ENCODE measurements at regions not wholly inside any gene's neighbourhood (a gene's known extent, or its start where the extent isn't known, plus 50 kb on each side); places are given as distances from the start of the nearest gene placed in this dataset.

DNA sequence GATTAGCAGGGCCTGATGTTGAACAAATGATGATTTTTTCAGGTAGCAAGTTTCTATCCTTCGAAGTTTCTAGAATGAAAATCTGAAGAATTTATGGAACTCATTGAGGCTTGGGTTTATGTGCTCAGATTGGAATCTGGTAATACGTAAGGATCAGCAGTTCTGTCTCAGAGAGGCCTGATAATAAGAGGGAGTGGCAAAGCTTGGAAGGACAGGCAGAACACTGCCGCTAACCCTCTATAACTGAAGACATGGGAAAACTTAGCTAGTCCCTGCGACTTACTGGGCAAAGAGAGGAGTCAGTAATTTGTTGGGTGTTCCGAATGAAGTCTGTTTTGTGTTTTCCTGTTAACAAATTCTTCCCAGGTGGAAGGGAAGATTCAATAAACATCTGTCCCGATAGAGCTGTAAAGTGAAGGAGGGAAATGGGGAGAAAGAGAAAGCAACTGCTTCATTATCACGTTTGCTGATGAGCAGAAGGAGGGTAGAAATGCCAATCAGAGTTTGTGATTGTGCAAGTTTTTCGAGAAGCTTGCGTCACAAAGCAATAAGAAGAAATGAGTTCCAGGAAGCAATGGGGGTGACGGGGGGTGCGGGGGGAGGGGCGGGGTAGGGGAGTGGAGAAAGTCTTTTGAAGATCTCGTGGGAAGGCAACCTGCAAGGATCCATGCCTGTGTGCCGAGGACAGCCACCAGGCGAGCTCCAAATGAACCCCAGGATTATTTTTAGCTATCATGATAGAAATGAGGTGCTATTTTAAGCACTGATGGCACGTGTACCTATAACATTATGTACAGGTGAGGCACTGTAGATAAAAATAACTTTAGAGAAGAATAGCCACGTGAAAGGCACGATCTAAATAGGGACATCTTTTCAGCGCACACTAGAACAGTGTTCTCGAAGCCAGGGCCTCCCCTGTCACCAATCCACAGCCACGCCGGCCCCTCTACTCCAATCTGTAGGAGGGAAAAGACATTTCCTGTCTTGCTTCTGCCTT lies 224.1 kb downstream of the FGF9 start (continued):
- no peak for TF ChIP-seq MAFK (IDR thresholded peaks at IDR 0.05; ENCODE audit: low read depth, low read length)

DNA sequence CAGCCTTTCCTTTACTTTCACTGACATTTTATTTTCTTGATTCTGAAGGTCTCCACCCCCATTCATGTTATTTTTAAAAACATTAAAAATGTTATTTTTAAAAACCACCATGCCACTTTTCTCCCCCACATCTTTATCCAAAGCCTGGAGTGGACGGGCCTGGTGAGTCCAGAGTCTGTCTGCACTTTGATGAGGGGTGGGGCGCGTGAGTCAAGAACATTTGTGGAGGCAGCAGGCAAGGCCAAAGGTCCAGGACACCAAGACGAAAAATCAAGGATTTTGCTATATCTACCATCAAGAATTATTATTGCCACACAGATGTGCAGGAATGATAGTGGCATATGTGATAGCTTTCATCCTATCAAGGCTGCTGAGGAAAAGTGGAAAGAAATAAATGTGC lies 224.9 kb downstream of the FGF9 start:
- no peaks in the 10 kb centered on the region for H3K4me1 ChIP-seq (ENCODE audit: control insufficient read depth, insufficient read depth, low read length)
- no TSS peak for BruUV-seq (replicated peaks)
- TF ChIP-seq SMC3 (IDR thresholded peaks at IDR 0.05; ENCODE audit: low read depth, low read length) = no peak
- no peak for TF ChIP-seq CHD1 (IDR thresholded peaks at IDR 0.05; ENCODE audit: low read depth, low read length)
- TF ChIP-seq, protein P1, sequence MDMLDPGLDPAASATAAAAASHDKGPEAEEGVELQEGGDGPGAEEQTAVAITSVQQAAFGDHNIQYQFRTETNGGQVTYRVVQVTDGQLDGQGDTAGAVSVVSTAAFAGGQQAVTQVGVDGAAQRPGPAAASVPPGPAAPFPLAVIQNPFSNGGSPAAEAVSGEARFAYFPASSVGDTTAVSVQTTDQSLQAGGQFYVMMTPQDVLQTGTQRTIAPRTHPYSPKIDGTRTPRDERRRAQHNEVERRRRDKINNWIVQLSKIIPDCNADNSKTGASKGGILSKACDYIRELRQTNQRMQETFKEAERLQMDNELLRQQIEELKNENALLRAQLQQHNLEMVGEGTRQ (IDR thresholded peaks at IDR 0.05; ENCODE audit: low read depth, low read length) = no peak
- TF ChIP-seq, protein P2, sequence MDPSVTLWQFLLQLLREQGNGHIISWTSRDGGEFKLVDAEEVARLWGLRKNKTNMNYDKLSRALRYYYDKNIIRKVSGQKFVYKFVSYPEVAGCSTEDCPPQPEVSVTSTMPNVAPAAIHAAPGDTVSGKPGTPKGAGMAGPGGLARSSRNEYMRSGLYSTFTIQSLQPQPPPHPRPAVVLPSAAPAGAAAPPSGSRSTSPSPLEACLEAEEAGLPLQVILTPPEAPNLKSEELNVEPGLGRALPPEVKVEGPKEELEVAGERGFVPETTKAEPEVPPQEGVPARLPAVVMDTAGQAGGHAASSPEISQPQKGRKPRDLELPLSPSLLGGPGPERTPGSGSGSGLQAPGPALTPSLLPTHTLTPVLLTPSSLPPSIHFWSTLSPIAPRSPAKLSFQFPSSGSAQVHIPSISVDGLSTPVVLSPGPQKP (IDR thresholded peaks at IDR 0.05; ENCODE audit: borderline replicate concordance, low read depth, low read length) = no peak
- TF ChIP-seq MXI1 (IDR thresholded peaks at IDR 0.05; ENCODE audit: borderline replicate concordance, low read depth, low read length) = no peak
- TF ChIP-seq RCOR1 (IDR thresholded peaks at IDR 0.05; ENCODE audit: insufficient replicate concordance, low read length) = no peak
- TF ChIP-seq BHLHE40 (IDR thresholded peaks at IDR 0.05; ENCODE audit: low read depth, low read length) = no peak
- TF ChIP-seq POLR2A (IDR thresholded peaks at IDR 0.05; ENCODE audit: low read depth, low read length) = no peak
- TF ChIP-seq RAD21 (IDR thresholded peaks at IDR 0.05; ENCODE audit: low read length) = no peak
- TF ChIP-seq, protein P3, sequence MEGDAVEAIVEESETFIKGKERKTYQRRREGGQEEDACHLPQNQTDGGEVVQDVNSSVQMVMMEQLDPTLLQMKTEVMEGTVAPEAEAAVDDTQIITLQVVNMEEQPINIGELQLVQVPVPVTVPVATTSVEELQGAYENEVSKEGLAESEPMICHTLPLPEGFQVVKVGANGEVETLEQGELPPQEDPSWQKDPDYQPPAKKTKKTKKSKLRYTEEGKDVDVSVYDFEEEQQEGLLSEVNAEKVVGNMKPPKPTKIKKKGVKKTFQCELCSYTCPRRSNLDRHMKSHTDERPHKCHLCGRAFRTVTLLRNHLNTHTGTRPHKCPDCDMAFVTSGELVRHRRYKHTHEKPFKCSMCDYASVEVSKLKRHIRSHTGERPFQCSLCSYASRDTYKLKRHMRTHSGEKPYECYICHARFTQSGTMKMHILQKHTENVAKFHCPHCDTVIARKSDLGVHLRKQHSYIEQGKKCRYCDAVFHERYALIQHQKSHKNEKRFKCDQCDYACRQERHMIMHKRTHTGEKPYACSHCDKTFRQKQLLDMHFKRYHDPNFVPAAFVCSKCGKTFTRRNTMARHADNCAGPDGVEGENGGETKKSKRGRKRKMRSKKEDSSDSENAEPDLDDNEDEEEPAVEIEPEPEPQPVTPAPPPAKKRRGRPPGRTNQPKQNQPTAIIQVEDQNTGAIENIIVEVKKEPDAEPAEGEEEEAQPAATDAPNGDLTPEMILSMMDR (conservative IDR thresholded peaks at IDR 0.05; ENCODE audit: low read depth, low read length) = no peak
- TF ChIP-seq FOS (IDR thresholded peaks at IDR 0.05; ENCODE audit: low read depth, low read length) = no peak
- TF ChIP-seq MAFK (IDR thresholded peaks at IDR 0.05; ENCODE audit: low read depth, low read length) = no peak
- TF ChIP-seq RFX5 (IDR thresholded peaks at IDR 0.05; ENCODE audit: low read depth, low read length) = no peak

More for the DNA sequence above, 224.9 kb downstream of the FGF9 start:
- Histone ChIP-seq H4K8ac (ENCODE audit: low read depth in 2 of 2, low read length in 2 of 2) (no peak overlapping the region), H3K27ac (ENCODE audit: insufficient read depth, low read length) (no peak overlapping the region), H4K5ac (ENCODE audit: low read depth, low read length) (no peak overlapping the region), H3K23ac (ENCODE audit: low read depth, low read length) (no peak overlapping the region), H3K4me2 (ENCODE audit: low read depth, low read length) (no peak overlapping the region), H2AK5ac (ENCODE audit: low read depth, low read length) (no peak overlapping the region), H3K14ac (replicated peaks; ENCODE audit: low read depth, low read length) (no peak overlapping the region), H2AK9ac (replicated peaks; ENCODE audit: low read depth, low read length, poor library complexity) (no peak overlapping the region), H3K56ac (ENCODE audit: extremely low read depth, insufficient read depth, low read length) (no peak overlapping the region), H4K91ac (ENCODE audit: insufficient read depth, low read depth, low read length) (no peak overlapping the region), H3K9me3 (ENCODE audit: control insufficient read depth, insufficient read depth, low read length) (no peaks in the 10 kb centered on the region), H3K4me3 (ENCODE audit: insufficient read depth, low read depth, low read length) (no peak overlapping the region), H2BK5ac (ENCODE audit: low read depth, low read length, poor library complexity, severe bottlenecking) (no peak overlapping the region), H3K9me1 (ENCODE audit: insufficient read depth, low read length) (no peaks in the 10 kb centered on the region), H3K79me1 (ENCODE audit: low read depth in 1 of 2, low read length in 2 of 2) (no peaks in the 10 kb centered on the region), H3K18ac (ENCODE audit: low read depth, low read length) (no peak overlapping the region), H2AFZ (replicated peaks; ENCODE audit: low read length, poor library complexity) (no peak overlapping the region), H3K9ac (ENCODE audit: low read depth, low read length) (no peak overlapping the region), H4K20me1 (ENCODE audit: insufficient read depth, low read length) (no peaks in the 10 kb centered on the region), H3K27me3 (ENCODE audit: control insufficient read depth, insufficient read depth, low read length) (no peaks in the 10 kb centered on the region), H2BK20ac (ENCODE audit: low read depth, low read length) (no peak overlapping the region), H2BK15ac (ENCODE audit: low read depth, low read length) (no peak overlapping the region), H2BK120ac (ENCODE audit: low read depth, low read length) (no peak overlapping the region), H3K4ac (ENCODE audit: low read depth, low read length) (no peak overlapping the region), H3K36me3 (ENCODE audit: control insufficient read depth, insufficient read depth, low read length) (no peaks in the 10 kb centered on the region)
- dilution Hi-C loops (cut with HindIII; ENCODE audit: low sequenced_read_pairs, unreplicated experiment) (no loop called here), intact Hi-C loops (cut with micrococcal nuclease) (no loop called here), in situ Hi-C loops (cut with MboI; ENCODE audit: low sequenced_read_pairs) (no loop called here)
- CTCF ChIA-PET = no interaction called here
- POLR2A ChIA-PET (ENCODE audit: unreplicated experiment) = no interaction called here
- ATAC-seq (ENCODE audit: low read depth) (no peak), DNase-seq (no peak)
- WGBS, 2 experiments (ENCODE audit: extremely low coverage in 2 of 2, insufficient read length in 1 of 2) = no CpG with 5 or more reads among the region's 4 CpGs
